ENCODE measurements at regions not wholly inside any gene's neighbourhood (a gene's known extent, or its start where the extent isn't known, plus 50 kb on each side); places are given as distances from the start of the nearest gene placed in this dataset.

GRCh38 chr7:16204953-16205352, 216.4 kb downstream of the CRPPA start:
- no peak overlapping the region for H3K4me3 ChIP-seq
- DNase-seq (ENCODE audit: low spot score in 2 of 2), result no peak
- WGBS, 2 donors, result 57 to 58% methylated on average over 2 of the region's 2 CpGs
- H3K4me1 ChIP-seq, result no peaks in the 10 kb centered on the region
- TF ChIP-seq POLR2A (IDR thresholded peaks at IDR 0.05) (no peak), EP300 (IDR thresholded peaks at IDR 0.05) (no peak)
- TF ChIP-seq, protein P1, sequence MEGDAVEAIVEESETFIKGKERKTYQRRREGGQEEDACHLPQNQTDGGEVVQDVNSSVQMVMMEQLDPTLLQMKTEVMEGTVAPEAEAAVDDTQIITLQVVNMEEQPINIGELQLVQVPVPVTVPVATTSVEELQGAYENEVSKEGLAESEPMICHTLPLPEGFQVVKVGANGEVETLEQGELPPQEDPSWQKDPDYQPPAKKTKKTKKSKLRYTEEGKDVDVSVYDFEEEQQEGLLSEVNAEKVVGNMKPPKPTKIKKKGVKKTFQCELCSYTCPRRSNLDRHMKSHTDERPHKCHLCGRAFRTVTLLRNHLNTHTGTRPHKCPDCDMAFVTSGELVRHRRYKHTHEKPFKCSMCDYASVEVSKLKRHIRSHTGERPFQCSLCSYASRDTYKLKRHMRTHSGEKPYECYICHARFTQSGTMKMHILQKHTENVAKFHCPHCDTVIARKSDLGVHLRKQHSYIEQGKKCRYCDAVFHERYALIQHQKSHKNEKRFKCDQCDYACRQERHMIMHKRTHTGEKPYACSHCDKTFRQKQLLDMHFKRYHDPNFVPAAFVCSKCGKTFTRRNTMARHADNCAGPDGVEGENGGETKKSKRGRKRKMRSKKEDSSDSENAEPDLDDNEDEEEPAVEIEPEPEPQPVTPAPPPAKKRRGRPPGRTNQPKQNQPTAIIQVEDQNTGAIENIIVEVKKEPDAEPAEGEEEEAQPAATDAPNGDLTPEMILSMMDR (IDR thresholded peaks at IDR 0.05), result no peak
- no peaks in the 10 kb centered on the region for H3K27me3 ChIP-seq
- H3K27ac ChIP-seq, result no peak overlapping the region
- H3K9me3 ChIP-seq, result peaks cover 0 to 5% (median 1%) of the 10 kb centered on the region in 4 donors
- H3K36me3 ChIP-seq, result no peaks in the 10 kb centered on the region

- 49 to 59% methylated on average over 3 of the region's 3 CpGs for WGBS, 2 donors
- no peaks in the 10 kb centered on the region for H3K36me3 ChIP-seq
These were observed 218.3 kb downstream of the CRPPA start for GRCh38 chr7:16203065-16203464.

GRCh38 chr7:16202303-16202702, 219.0 kb downstream of the CRPPA start:
- H3K9me3 ChIP-seq, result peaks cover 0 to 5% (median 1%) of the 10 kb centered on the region in 4 donors
- no peaks in the 10 kb centered on the region for H3K4me1 ChIP-seq
- no peaks in the 10 kb centered on the region for H3K27me3 ChIP-seq
- TF ChIP-seq, protein P1 (IDR thresholded peaks at IDR 0.05), result no peak
- TF ChIP-seq EP300 (IDR thresholded peaks at IDR 0.05) (no peak), POLR2A (IDR thresholded peaks at IDR 0.05) (no peak)
- H3K4me3 ChIP-seq, result no peak overlapping the region
- no peak for DNase-seq (ENCODE audit: low spot score in 2 of 2)
- H3K27ac ChIP-seq, result no peak overlapping the region
- H3K36me3 ChIP-seq, result no peaks in the 10 kb centered on the region

More at GRCh38 chr7:16203065-16203464, 218.3 kb downstream of the CRPPA start:
- Histone ChIP-seq H3K9me3 (peaks cover 0 to 5% (median 1%) of the 10 kb centered on the region in 4 donors), H3K27me3 (no peaks in the 10 kb centered on the region), H3K4me1 (no peaks in the 10 kb centered on the region), H3K4me3 (no peak overlapping the region), H3K27ac (no peak overlapping the region)
- TF ChIP-seq POLR2A (IDR thresholded peaks at IDR 0.05) (no peak), EP300 (IDR thresholded peaks at IDR 0.05) (no peak)
- no peak for DNase-seq (ENCODE audit: low spot score in 2 of 2)

- TF ChIP-seq POLR2A (IDR thresholded peaks at IDR 0.05) (no peak), EP300 (IDR thresholded peaks at IDR 0.05) (no peak)
- TF ChIP-seq, protein P1 (IDR thresholded peaks at IDR 0.05), result no peak
- DNase-seq (ENCODE audit: low spot score in 2 of 2), result no peak
- 72 to 95% methylated on average over 1 of the region's 1 CpG for WGBS, 2 donors
These were observed 220.7 kb downstream of the CRPPA start for GRCh38 chr7:16200591-16200990.

GRCh38 chr7:16193631-16194030, 227.7 kb downstream of the CRPPA start:
- no peak for DNase-seq (ENCODE audit: low spot score in 2 of 2)
- no peak for TF ChIP-seq EP300 (IDR thresholded peaks at IDR 0.05)
- H3K27me3 ChIP-seq, result no peaks in the 10 kb centered on the region
- H3K36me3 ChIP-seq, result no peaks in the 10 kb centered on the region
- no peak overlapping the region for H3K4me3 ChIP-seq
- H3K9me3 ChIP-seq, result no peaks in the 10 kb centered on the region
- WGBS, 2 donors, result 83 to 85% methylated on average over 4 of the region's 4 CpGs
- no peaks in the 10 kb centered on the region for H3K4me1 ChIP-seq
- no peak overlapping the region for H3K27ac ChIP-seq

More at GRCh38 chr7:16200591-16200990, 220.7 kb downstream of the CRPPA start:
- Histone ChIP-seq H3K9me3 (peaks cover 0 to 5% (median 1%) of the 10 kb centered on the region in 4 donors), H3K36me3 (no peaks in the 10 kb centered on the region), H3K27me3 (no peaks in the 10 kb centered on the region), H3K4me3 (no peak overlapping the region), H3K27ac (no peak overlapping the region), H3K4me1 (no peaks in the 10 kb centered on the region)

- H3K4me3 ChIP-seq, result no peak overlapping the region
- no peaks in the 10 kb centered on the region for H3K27me3 ChIP-seq
- TF ChIP-seq POLR2A (IDR thresholded peaks at IDR 0.05), result no peak
- TF ChIP-seq EP300 (IDR thresholded peaks at IDR 0.05), result no peak
- TF ChIP-seq, protein P1 (IDR thresholded peaks at IDR 0.05), result no peak
- no peak for DNase-seq (ENCODE audit: low spot score in 2 of 2)
- H3K4me1 ChIP-seq, result no peaks in the 10 kb centered on the region
- H3K27ac ChIP-seq, result no peak overlapping the region
- WGBS, 2 donors, result 91 to 93% methylated on average over 2 of the region's 2 CpGs
- H3K9me3 ChIP-seq, result no peaks in the 10 kb centered on the region
- no peaks in the 10 kb centered on the region for H3K36me3 ChIP-seq
These were observed 232.2 kb downstream of the CRPPA start for GRCh38 chr7:16189026-16189715.

Data from tibial nerve (tissue), 4 donors.